SW 1271 (cell line): ENCODE measurements at regions not wholly inside any gene's neighbourhood (a gene's known extent, or its start where the extent isn't known, plus 50 kb on each side); places are given as distances from the start of the nearest gene placed in this dataset.

Experiments used
- DNase-seq, 2 experiments: peaks; one replicate each; lab custom pipeline; 2025; lab: John Stamatoyannopoulos, UW

DNA sequence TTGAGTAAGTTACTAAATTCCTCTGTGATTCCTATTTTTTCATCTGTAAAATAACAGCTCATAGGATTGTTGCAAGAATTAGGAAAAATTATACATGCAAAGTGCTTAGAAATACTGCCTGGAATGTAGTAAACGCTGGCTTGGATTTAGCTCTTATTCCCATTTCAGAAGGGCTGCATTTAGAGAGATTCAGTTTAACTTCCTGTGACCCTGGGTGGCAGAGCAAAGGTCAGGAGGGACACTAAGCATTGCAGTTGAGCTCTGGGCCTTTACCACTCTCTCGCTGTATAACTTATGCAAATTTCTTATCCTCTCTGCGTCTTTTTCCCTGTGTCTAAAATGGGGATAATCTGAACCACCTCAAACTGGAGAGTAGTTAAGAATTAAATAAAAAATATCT, 241.0 kb upstream of the POU3F1 start:
- DNase-seq, result no peak

- DNase-seq, result no peak
Observed at GRCh38 chr1:38287036-38287435, 240.4 kb upstream of the POU3F1 start.

- no peak for DNase-seq
Observed at GRCh38 chr1:38285807-38286530, 239.4 kb upstream of the POU3F1 start.

GRCh38 chr1:38284953-38285352, 238.4 kb upstream of the POU3F1 start:
- DNase-seq, result no peak

GRCh38 chr1:38283696-38284470, 237.3 kb upstream of the POU3F1 start:
- DNase-seq, result no peak

- DNase-seq, result no peak
Observed at GRCh38 chr1:38279148-38279547, 232.6 kb upstream of the POU3F1 start.

- no peak for DNase-seq
Observed at GRCh38 chr1:38277646-38278045, 231.1 kb upstream of the POU3F1 start.

- DNase-seq, result no peak
Observed at GRCh38 chr1:38275960-38276359, 229.4 kb upstream of the POU3F1 start.

GRCh38 chr1:38274974-38275373, 228.4 kb upstream of the POU3F1 start:
- DNase-seq, result no peak

GRCh38 chr1:38273196-38273804, 226.7 kb upstream of the POU3F1 start:
- DNase-seq, result no peak

- no peak for DNase-seq
Observed at GRCh38 chr1:38272515-38272914, 225.9 kb upstream of the POU3F1 start.

GRCh38 chr1:38270849-38271633, 224.4 kb upstream of the POU3F1 start:
- no peak for DNase-seq

GRCh38 chr1:38269923-38270848, 223.6 kb upstream of the POU3F1 start:
- DNase-seq, result no peak

GRCh38 chr1:38268226-38268625, 221.6 kb upstream of the POU3F1 start:
- DNase-seq, result no peak

GRCh38 chr1:38267037-38268036, 220.7 kb upstream of the POU3F1 start:
- DNase-seq, result no peak

DNA sequence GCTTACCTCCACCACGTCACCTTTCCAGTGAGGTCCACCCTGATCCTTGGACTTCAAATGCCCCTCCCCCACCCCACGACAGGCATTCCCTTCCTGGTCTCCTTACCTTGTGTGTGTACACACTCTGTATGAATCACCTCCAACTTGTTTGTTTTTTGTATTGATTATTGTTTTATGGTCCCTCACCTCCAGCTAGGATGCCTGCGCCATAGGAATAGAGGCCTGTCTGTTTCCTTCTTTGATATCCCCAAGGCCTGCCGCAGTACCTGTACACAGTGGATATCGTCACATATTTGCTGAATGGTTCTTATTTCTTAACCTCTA, 219.6 kb upstream of the POU3F1 start:
- DNase-seq, result no peak

DNA sequence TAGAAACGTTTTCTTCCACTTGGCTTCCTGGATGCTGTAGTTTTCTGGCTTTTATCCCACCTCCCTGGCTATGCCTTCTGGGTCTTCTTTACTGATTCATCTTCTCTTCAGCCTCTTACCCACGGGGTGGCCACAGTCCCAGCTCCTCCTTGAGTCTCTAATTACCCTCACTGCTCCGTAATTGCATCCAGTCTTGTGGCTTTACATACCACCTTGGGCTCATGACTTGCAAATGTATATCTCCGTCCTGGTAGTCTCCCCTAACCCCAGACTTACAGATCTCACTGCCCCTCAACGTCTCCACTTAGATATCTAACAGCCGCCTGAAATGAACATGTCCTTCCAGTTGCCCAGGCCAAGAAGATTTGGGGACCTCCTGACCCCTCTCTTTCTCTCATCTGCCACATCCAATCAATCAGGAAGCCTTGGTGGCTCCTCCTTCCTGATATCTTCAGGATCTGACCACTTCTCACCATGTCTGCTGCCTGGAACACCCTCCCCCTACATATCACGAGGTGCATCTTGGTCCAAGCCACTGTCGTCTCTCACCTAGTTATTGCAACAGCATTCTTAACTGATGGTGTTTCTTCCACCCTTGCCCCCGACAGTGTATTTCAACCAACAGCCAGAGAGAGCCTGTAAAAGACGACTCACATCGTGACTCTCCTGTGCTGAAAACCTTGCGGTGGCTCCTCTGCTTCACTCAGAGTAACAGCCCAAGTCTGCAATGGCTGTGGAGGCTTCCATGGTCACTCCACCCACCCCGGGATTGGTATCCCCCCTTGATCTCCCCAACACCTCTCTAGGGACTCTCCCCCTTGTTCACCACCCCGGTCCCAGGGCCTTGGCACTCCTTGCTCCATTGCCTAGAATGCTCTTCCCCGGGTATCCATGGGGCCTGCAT, 219.0 kb upstream of the POU3F1 start:
- no peak for DNase-seq

- no peak for DNase-seq
Observed at GRCh38 chr1:38263438-38263837, 216.8 kb upstream of the POU3F1 start.

DNA sequence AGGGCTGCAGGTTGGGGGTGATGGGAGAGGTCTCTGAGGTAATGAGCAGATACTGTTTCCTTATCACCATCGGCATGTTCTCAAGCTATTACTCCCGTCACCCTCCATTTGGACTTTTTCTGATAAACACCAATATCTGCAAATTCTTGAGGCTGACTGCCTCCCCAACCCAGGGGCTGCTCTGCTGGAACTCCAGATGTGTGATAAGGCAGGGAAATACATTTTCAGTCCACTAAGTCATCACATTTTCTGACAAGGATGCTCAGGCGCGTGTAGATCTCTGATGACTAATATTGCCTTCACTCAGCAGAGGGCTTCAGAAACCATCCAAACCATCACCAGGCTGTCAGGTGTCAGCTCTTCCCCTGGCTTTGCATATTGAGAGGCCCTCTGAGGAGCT, 215.0 kb upstream of the POU3F1 start:
- DNase-seq, result no peak
